Effector CD4-positive, alpha-beta T cell (primary cell): ENCODE measurements at regions not wholly inside any gene's neighbourhood (a gene's known extent, or its start where the extent isn't known, plus 50 kb on each side); places are given as distances from the start of the nearest gene placed in this dataset.

Experiments
- DNase-seq: peaks from one replicate; pipeline ENCODE4 v3.0.0-alpha.2; 2020

GRCh38 chr18:40708726-40709125, 1246.3 kb upstream of the PIK3C3 start:
- DNase-seq = no peak

DNA sequence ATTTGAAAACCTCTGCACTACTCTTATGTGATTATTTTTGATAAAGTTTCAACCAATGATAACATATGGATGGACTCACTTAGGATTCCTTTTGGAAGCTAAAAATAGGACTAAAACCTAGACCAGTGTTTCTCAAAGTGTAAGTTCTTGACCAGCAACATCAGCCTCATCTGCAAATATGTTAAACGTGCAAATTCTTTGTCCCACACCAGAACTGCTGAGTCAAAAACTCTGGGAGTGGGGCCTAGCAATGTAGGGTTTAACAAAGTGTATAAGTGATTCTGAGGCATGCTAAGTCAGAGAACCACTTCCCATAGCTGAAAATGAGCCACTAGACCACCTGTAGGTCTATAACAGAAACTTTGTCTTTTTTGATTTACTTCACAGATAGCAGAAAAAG, 1247.2 kb upstream of the PIK3C3 start:
- DNase-seq = no peak

DNA sequence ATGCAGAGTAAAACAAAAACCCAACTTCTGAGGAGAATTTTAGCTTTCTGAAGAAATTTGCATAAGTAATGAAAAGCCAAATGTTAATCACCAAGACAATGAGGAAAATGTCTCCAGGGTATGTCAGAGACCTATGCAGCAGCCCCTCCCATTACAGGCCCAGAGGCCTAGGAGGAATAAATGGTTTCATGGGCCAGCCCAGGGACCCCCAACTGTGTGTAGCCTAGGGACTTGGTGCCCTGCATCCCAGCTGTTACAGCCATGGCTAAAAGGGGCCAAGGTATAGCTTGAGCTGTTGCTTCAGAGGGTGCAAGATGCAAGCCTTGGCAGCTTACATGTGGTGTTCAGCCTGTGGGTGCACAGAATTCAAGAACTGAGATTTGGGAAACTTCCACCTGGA, 1256.9 kb upstream of the PIK3C3 start:
- no peak for DNase-seq

DNA sequence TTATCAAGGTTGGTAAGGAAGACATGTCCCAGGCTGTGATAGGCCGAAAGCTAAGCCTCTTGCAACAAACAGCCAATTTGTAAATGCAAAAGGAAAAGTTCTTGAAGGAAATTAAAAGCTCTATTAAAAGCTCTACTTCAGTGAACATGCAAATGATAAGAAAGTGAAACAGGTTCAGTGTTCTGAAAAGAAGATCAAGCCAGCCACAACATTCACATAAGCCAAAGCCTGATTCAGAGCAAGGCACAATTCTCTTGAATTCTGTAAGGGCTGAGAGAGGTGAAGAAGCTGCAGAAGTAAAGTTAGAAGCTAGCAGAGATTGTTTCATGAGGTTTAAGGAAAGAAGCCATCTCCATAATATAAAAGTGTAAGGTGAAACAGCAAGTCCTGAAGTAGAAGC, 1259.5 kb upstream of the PIK3C3 start:
- DNase-seq = no peak

GRCh38 chr18:40692871-40693270, 1262.2 kb upstream of the PIK3C3 start:
- DNase-seq = no peak

DNA sequence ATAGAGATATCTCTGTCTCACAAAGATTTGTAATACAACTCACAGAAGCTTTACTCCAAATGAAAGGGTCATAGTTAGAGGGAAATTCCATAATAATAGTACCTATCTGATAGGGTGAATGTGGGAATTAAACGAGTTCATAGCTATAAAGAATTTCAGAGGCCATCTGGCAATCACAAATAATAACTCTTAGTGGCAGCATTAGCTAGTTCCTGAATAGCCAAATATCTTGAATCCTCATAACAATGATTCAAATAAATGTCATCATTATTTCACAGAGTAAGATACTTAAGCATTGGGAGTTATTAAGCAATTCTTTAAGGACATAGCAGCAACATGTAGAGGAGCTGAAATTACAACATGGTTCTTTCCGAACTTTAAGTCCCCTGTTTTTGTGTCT, 1265.0 kb upstream of the PIK3C3 start:
- no peak for DNase-seq

DNA sequence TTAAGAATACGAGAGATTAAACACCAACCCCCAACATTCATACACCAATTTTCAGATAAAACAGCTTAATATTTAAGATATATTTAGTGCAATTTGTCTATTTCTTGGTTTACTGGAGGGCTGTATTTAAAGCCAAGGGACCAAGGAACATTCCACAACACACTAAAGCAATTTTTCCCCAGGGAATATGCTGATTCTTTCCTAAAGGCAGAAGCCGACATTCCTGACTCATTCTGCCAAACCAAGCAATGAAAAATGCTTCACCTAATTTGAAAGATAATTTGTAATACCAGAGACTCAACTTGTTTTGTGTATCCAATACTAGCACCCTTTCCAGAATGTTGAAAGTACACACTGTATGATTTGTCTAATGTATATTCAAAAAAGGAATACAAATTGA, 1267.6 kb upstream of the PIK3C3 start:
- DNase-seq = no peak

- no peak for DNase-seq
These were observed 1268.2 kb upstream of the PIK3C3 start for GRCh38 chr18:40686836-40687235.

- DNase-seq = no peak
These were observed 1269.8 kb upstream of the PIK3C3 start for GRCh38 chr18:40685219-40685618.

DNA sequence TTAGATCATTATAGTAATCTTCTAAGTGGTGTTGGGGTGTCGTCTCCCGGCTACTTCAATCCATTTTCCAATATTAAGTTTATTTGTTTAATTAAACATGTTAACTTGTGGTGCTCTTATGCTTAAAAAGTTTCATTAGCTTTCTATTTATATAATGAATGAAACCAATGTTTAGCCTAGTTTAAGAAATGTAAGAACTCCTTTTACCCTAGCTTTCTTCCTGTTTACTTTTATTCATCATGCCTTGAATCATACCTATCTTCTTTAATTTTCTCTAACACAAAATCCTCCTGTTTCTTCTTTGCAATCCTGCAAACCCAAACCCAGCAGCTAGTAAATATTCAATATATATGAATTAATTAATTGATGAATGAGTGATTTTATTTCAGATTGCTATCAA, 1276.7 kb upstream of the PIK3C3 start:
- DNase-seq = no peak

GRCh38 chr18:40676668-40677067, 1278.4 kb upstream of the PIK3C3 start:
- no peak for DNase-seq

DNA sequence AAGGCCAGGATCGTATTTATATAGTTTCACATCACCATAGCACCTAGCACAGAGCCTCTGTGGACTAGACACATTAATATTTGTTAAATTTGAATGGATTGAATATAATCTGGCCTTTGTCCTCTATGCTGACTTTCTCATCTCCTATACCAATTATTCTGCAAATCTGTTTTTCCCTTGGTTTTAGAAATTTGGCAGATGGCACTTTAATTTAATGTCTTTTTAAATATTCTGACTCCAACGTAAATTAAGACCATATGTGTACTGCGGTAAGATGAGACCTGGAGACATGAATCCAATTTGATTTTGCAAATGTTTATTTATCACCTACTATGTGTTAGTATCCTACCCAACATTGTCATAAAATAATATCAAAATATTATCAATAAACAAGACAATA, 1281.9 kb upstream of the PIK3C3 start:
- no peak for DNase-seq

- no peak for DNase-seq
These were observed 1282.4 kb upstream of the PIK3C3 start for GRCh38 chr18:40672590-40672989.

GRCh38 chr18:40670668-40671375, 1284.2 kb upstream of the PIK3C3 start:
- DNase-seq = no peak

DNA sequence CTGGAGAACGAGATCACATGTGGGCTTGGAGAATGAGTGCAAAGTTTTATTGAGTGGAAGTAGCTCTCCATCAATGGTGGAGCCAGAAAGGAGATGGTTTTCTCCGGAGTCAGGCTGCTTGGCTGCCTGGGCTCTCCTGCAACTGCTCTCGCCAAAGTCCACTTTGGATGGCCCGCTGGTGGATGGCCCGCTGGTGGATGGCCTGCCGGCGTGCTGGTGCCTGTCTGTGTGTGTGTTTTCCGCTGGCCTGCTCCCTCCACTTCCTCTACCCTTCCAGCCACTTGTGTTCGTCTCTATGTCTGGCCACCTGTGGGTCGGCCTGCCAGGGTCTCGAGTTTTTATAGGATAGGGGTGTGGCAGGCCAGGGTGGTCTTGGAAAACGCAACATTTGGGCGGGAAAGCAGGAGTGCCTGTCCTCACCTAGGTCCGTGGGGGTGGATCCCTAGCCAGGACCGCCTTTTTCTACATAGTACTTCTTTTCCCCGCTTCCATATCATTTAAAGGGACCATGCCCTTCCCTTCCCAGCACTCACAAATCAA, 1292.1 kb upstream of the PIK3C3 start:
- DNase-seq = no peak

GRCh38 chr18:40653682-40654081, 1301.4 kb upstream of the PIK3C3 start:
- no peak for DNase-seq

DNA sequence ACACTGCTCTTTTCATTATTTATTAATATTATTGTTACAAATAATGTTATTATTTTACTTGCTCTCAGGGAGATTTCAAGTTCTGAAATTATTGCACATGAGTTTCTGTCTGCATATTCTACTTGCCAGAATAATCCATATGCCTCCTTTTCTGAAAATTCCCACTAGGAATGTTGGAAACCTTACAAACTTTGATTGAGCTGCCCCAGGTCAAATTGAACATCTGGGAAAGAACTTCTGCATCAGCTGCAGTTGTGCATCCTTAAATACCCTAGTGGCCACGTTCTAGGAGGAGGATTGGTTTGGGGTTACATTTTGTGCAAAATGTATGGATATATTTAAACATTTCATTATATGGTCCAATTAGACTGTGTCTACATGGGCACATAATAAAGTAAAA, 1302.7 kb upstream of the PIK3C3 start:
- no peak for DNase-seq

GRCh38 chr18:40651163-40651562, 1303.9 kb upstream of the PIK3C3 start:
- no peak for DNase-seq

DNA sequence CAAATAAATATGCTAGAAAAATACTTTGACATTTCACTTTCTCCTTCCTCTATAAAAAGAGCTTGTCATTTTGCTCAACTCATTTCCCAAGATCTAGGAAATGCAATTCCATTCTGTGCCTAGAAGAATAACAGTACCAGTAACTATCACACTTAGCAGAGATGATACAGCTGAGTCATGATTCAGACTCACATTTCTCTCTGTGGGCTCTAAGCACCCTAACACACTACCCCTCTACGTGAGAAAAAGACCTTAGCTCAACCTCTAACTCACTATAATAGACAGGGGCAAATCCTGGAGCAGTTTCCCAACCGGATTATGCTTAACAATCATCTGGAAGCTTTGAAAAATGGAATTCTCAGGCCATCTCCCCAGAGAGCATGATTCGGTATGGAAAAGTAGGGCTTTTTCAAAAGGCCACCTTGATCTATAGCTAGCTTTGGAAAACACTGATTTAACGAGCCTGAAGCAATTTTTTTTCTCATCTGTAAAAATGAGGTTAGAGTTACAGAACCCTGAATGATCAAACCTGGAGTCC, 1312.3 kb upstream of the PIK3C3 start:
- DNase-seq = no peak

DNA sequence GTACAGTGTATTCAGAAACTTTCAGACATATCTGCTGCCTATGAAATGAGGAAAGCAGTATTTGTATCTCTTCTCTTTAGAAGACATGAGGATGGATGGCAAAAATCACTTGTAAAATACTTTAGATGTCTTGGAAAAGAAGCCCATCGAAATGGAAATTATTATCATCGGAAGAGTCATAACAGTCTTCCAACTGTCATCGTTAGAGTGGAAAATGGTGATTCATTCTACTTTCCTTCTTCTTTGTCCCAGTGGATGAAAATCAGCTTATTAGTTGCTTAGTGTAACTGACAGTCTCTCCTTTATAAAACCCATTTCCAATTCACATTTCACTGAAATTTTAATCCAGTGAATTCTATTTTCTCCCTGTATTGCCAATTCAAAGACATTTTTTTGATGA, 1323.7 kb upstream of the PIK3C3 start:
- no peak for DNase-seq

DNA sequence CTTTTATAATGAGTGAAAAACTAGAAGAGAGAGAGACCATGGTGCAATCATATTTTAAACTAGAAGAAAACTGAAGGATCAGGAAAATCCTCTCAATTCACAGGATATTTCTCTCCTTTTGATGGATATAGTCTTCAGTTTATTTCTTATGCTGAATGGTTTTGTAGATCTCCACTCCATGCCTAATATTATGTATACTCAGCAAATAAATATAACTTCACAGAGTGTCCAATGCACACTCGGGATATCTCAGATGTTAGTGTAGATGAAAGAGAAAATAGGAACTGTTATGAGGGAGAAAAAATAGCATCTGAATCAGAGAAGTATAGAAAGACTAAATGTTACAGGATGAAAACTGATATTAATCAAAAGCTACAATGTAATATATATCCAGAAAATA, 1324.5 kb upstream of the PIK3C3 start:
- no peak for DNase-seq

DNA sequence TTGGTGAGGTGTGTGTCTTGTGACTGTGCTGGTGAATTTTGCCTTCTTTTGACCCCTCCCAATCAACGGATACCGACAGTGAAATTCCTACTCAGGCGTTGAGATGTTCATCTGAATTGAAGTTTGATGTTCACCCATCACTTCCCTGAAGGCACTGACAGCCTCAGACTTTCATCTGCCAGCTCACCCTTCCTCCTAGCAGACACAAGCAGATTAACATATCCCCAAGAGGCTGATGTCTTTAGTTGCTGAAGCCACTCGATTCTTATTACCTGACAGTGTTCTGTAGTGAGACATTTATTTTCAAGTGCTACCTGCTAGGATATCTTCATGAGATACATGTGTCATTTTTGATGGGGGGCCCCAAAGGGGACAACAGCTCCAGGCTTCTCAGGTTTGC, 1330.1 kb upstream of the PIK3C3 start:
- DNase-seq = no peak

- DNase-seq = no peak
These were observed 1341.3 kb upstream of the PIK3C3 start for GRCh38 chr18:40613721-40614120.

DNA sequence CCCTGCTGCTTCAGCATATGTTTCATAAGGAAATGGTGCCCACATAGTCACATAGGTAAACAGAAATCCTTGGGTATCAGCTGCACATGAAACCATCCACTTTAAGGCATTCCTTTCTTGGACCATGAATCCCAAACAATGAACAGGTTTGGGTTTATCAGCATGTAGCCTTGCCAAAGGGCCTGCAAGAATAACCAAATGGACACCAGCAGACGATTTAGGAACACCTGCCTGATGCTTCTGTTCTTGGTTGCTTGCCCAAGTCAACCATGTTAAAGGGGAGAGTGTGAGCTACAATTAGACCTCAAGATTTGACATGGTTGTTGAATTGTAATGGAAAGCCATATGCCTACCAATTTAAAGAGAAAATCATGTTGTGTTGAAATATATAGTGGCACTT, 1342.7 kb upstream of the PIK3C3 start:
- DNase-seq = no peak

- DNase-seq = no peak
These were observed 1346.8 kb upstream of the PIK3C3 start for GRCh38 chr18:40608226-40608625.
